ENCODE measurements at regions not wholly inside any gene's neighbourhood (a gene's known extent, or its start where the extent isn't known, plus 50 kb on each side); places are given as distances from the start of the nearest gene placed in this dataset.

DNA sequence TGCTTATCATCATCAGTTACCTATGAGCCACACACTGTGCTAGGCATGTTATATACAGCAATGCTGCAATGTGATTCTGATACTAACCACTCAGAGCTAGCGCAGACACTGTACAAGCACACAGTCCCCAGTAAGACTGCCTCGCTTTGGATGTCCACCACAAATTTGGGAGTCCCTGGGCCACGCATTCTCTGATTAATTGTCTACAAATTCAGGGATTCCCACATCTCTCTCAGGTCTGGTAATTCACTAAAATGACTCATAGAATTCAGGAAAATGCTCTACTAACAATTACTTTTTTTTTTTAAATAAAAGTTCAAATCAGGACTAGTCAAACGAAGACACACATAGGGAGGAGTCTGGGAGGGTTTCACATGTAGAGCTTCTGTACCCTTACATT is 652.1 kb upstream of the AADAT start:
- no peak for DNase-seq (ENCODE audit: low read depth)
- H3K4me3 ChIP-seq (ENCODE audit: low read depth, low read length), result no peak overlapping the region
- TF ChIP-seq, protein P1, sequence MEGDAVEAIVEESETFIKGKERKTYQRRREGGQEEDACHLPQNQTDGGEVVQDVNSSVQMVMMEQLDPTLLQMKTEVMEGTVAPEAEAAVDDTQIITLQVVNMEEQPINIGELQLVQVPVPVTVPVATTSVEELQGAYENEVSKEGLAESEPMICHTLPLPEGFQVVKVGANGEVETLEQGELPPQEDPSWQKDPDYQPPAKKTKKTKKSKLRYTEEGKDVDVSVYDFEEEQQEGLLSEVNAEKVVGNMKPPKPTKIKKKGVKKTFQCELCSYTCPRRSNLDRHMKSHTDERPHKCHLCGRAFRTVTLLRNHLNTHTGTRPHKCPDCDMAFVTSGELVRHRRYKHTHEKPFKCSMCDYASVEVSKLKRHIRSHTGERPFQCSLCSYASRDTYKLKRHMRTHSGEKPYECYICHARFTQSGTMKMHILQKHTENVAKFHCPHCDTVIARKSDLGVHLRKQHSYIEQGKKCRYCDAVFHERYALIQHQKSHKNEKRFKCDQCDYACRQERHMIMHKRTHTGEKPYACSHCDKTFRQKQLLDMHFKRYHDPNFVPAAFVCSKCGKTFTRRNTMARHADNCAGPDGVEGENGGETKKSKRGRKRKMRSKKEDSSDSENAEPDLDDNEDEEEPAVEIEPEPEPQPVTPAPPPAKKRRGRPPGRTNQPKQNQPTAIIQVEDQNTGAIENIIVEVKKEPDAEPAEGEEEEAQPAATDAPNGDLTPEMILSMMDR (IDR thresholded peaks at IDR 0.05; ENCODE audit: low read depth, low read length, missing control alignments), result no peak

DNA sequence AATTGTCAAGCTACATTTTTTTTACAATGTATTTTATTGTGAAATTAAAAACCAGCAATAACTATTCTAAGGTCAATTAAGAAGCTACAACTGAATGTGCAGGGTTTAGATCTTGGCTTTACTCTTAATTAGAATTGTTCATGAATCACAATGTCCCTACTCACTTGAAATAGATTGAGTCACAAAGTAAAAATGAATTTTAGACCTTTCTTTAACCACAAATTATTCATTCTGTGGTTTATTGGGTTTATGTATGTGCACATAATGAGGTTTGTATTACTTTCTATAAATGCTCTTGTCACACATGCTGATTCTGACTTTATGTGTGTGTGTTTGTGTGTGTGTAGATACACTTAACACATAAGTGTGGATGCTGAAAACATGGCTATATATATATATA is 647.0 kb upstream of the AADAT start:
- DNase-seq (ENCODE audit: low read depth), result no peak
- TF ChIP-seq, protein P1 (IDR thresholded peaks at IDR 0.05; ENCODE audit: low read depth, low read length, missing control alignments), result no peak
- no peak overlapping the region for H3K4me3 ChIP-seq (ENCODE audit: low read depth, low read length)

DNA sequence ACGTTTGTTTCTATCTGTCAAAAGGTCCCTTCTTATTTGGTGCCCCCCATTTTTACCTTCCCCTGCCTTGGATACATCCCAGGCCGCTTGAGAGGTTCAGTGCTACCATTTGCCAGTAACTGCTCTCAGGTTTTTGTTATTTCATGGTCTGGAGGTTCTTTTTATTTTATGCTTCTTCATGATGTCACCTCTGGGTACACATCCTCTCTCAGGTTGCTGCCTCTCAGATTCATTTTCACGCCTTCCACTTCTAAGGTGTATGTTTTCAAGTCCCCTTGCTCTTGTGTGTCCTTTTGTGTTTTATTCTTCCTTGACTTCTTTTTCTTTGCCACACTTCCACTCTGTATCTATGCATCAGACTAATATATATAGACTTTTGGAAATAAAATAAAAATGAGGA is 640.1 kb upstream of the AADAT start:
- no peak overlapping the region for H3K4me3 ChIP-seq (ENCODE audit: low read depth, low read length)
- TF ChIP-seq, protein P1 (IDR thresholded peaks at IDR 0.05; ENCODE audit: low read depth, low read length, missing control alignments), result no peak
- DNase-seq (ENCODE audit: low read depth), result no peak

DNA sequence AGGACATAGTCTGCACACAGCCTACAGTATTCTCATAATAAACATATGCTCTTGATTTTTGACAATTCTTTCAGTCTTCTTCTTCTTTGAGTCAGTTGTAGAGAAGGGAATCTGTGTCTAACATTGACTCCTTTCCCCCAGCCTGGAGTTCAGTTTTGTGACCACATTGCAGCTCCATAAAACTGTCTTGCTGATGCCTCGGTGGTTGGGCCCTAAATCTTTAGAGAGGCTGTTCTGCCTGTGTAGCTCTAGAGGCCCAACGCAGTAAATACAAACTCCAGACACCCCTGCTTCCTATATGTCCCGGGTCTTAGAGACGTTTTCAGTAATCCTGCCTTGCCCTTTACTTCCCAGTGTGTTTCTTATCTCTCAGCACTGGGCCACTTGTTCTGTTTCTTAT is 639.5 kb upstream of the AADAT start:
- no peak overlapping the region for H3K4me3 ChIP-seq (ENCODE audit: low read depth, low read length)
- TF ChIP-seq, protein P1 (IDR thresholded peaks at IDR 0.05; ENCODE audit: low read depth, low read length, missing control alignments), result no peak
- DNase-seq (ENCODE audit: low read depth), result no peak

DNA sequence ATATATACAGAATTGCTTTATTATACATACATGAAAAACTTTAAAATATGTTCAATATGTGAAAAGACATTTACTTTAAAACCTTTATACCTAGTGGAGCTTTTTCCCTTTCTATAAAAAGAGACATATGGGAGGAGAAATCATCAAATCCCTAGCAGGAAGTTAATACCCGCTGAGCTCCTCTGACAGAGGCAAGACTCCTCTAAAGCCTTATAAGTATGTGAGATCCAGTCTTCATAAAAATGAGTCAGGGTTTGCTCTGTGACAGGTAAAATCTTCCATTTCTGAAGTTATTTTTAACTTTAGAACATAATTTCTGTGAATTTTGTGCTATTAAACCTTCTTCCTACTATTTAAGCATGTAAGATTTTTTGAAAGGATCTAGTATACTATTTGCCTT is 634.4 kb upstream of the AADAT start:
- H3K4me3 ChIP-seq (ENCODE audit: low read depth, low read length), result no peak overlapping the region
- no peak for DNase-seq (ENCODE audit: low read depth)
- TF ChIP-seq, protein P1 (IDR thresholded peaks at IDR 0.05; ENCODE audit: low read depth, low read length, missing control alignments), result no peak

DNA sequence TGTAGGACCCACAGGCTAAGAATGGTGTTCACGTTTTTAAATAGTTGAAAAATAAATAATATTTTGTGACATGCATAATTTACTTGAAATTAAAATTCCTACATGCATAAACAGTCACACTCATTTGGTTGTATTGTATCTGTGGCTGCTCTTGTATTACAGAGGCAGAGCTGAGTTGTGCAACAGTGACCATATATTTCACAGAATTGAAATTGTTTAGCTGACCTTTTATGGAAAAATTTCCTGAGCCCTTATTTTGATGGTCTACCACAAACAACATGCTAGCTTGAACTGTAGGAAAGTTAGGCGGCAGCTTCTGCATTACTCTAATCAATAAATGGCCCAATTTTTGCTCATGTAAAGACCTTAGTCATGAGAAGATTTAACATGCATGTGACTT is 633.4 kb upstream of the AADAT start:
- TF ChIP-seq, protein P1 (IDR thresholded peaks at IDR 0.05; ENCODE audit: low read depth, low read length, missing control alignments), result no peak
- DNase-seq (ENCODE audit: low read depth), result no peak

DNA sequence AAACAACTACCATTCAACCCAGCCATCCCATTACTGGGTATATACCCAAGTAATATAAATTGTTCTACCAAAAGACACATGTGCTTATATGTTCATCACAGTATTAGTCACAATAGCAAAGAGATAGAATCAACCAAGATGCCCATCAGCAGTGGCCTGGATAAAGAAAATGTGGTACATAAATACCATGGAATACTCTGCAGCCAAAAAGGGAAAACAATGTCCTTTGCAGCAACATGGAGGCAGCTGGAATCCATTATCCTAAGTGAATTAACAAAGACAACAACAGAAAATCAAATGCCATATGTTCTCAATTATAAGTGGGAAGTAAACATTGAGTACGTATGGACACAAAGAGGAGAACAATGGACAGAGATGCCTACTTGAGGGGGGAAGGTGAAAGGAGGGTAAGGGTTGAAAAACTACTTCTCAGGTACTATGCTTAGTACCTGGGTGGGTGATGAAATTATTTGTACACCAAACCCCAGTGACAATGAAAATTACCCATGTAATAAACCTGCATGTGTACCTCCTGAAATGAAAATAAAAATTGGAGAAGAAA is 632.1 kb upstream of the AADAT start:
- TF ChIP-seq, protein P1 (IDR thresholded peaks at IDR 0.05; ENCODE audit: low read depth, low read length, missing control alignments), result no peak
- no peak for DNase-seq (ENCODE audit: low read depth)
- no peak overlapping the region for H3K4me3 ChIP-seq (ENCODE audit: low read depth, low read length)

More for the DNA sequence above, 633.4 kb upstream of the AADAT start:
- no peak overlapping the region for H3K4me3 ChIP-seq (ENCODE audit: low read depth, low read length)
